Dendritic cell treated with granulocyte-macrophage colony-stimulating factor and Interleukin-4, amounts not matched to agents 40 ng/mL and 50 ng/mL, for 4 days (primary cell): ENCODE measurements at regions not wholly inside any gene's neighbourhood (a gene's known extent, or its start where the extent isn't known, plus 50 kb on each side); places are given as distances from the start of the nearest gene placed in this dataset.
"Not testable (repeated sequence)": the region's sequence is repeated elsewhere in the genome, so short reads cannot be mapped to it uniquely, and the experiment has no call there.

Source experiments
- H3K27ac Mint-ChIP-seq: one replicate; pipeline ENCODE4 v1.8.0; 2022; ENCODE audit warnings: mild to moderate bottlenecking, mixed read lengths
- H3K27me3 Mint-ChIP-seq: one replicate; pipeline ENCODE4 v1.8.0; 2022; ENCODE audit warnings: mild to moderate bottlenecking, mixed read lengths
- H3K36me3 Mint-ChIP-seq: one replicate; pipeline ENCODE4 v1.8.0; 2022; ENCODE audit warnings: low read depth, mixed read lengths
- H3K4me1 Mint-ChIP-seq: one replicate; pipeline ENCODE4 v1.8.0; 2022; ENCODE audit warnings: low read depth, mixed read lengths
- H3K4me3 Mint-ChIP-seq: one replicate; pipeline ENCODE4 v1.8.0; 2022; ENCODE audit warnings: mild to moderate bottlenecking, moderate library complexity, mixed read lengths
- H3K9me3 Mint-ChIP-seq: one replicate; pipeline ENCODE4 v1.8.0; 2022; ENCODE audit warnings: mixed read lengths
- intact Hi-C: fragments of 100-400 bp; cut with micrococcal nuclease; formaldehyde crosslinking; loops from one replicate; pipeline ENCODE4 v1.15.0; 2022

DNA sequence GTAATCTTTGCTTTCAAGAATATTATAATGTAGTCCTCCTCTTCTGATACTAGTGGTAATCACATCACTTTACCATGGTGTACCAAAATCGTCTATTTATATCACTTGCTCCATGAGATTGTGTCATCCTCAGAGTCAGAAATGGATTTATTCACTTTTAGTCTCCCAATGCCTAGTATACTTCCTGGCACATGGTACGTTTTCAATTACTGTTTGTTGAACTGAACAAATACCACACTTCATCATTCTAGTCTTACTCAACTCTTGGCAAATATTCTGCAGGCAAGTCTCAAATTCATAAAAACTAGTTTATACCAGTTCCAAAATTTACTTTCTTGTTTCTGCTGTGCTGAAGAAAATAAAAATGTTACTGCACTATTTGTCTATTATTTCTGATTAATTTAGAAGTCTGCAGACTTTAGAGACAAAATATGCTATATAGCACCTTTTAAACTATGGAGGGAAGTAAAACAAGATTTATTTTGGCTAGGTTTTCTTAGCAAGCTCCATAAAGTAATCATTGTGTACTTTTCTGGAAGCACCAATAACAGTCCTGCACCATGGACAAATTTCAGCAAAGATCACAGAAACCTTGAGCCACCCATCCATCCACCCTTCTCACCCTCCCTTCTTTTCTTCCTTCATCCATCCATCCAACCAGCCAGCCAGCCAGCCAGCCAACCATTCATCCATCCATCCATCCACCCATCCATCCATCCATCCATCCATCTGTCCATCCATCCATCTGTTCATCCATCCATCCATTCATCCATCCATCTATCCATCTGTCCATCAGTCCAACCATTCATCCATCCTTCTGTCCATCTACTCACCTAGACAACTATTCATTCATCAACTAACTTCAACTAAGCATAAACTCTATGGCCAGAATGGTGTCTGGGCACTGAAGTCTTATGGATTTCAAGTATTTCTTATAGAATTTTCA, 102.1 kb upstream of the STMND1 start:
- Mint-ChIP-seq H3K4me3 (no peak overlapping the region), H3K36me3 (no peaks in the 10 kb centered on the region), H3K4me1 (no peaks in the 10 kb centered on the region), H3K27me3 (peaks cover 28% of the 10 kb centered on the region), H3K27ac (no peak overlapping the region), H3K9me3 (no peaks in the 10 kb centered on the region)
- intact Hi-C loops, result no loop called here

DNA sequence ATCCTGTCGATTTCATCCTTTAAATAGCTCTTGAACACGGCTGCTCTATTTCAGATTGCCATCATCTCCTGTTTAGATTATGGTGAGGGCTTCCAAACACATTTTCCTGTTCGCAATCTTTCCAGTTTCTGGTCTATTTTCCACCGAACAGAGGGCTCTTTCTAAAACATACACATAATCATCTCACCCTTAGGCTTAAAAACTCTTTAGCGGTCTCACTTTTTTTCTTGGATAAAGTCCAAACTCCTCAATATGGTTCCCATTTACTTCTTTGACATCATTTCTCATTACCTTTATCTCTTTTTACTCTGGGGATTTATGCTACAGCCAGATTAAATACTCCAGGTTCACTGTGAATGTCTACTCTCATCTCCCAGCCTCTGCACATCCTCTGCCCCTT, 103.4 kb upstream of the STMND1 start:
- intact Hi-C loops, result no loop called here
- Mint-ChIP-seq H3K4me3 (no peak overlapping the region), H3K36me3 (no peaks in the 10 kb centered on the region), H3K27ac (no peak overlapping the region), H3K27me3 (peaks cover 26% of the 10 kb centered on the region), H3K4me1 (no peaks in the 10 kb centered on the region), H3K9me3 (no peaks in the 10 kb centered on the region)

DNA sequence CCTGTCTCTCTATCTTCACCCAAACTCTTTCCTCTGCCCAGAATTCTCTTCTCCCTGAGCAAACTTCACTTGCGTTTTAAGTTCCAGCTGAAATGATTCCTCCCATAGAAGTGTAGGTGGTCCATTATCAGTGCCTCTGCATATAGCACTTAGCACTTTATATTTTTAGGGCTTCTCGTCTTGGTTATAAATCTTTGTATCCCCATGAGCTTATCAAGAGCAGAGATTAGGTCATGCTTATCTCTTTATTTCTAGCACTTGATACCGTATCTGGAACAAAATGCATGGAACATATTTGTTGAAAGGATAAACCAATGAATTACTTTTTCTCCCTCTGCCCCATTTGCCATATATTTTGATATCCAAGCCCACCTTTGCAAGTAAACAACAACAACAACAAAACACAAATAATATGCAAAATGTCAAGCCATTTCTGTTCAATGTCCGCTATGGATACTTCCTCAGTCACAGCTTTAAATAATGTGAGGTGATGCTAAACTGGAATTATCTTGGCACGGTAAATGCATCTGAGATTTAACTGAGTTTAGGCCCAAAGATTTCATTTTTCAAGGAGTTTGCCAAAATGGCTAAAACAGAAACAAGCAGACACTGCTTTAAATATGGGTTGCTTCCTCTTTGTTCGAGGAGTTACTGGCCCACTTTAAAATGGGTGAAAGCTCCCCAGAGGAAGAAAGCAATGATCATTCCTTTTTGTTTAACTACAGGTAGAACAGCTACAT, 106.2 kb upstream of the STMND1 start:
- H3K4me3 Mint-ChIP-seq, result no peak overlapping the region
- no peak overlapping the region for H3K27ac Mint-ChIP-seq
- intact Hi-C loops, result no loop called here

DNA sequence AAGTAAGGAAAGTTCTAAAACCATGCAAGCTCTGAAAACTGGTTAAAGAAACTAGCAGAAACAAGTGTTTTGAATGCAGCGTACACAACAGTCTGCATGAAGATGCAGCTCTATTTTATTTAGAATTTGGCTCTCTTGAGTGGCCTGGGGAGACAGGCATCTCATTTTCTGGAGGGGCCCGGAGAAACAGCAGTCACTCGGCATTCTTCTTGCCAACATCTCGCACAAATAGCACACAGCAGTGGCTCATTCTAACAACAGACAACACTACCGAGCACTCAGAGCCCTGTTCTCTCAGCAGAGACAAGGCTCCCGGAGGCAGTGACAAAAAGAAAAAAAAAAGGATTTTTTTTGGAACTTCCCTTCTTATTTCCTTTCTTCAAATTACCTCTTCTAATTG, 108.5 kb upstream of the STMND1 start:
- intact Hi-C loops, result no loop called here
- peaks cover 16% of the 10 kb centered on the region for H3K9me3 Mint-ChIP-seq

More for the DNA sequence above, 106.2 kb upstream of the STMND1 start:
- peaks cover 22% of the 10 kb centered on the region for H3K27me3 Mint-ChIP-seq
- H3K36me3 Mint-ChIP-seq, result no peaks in the 10 kb centered on the region
- no peaks in the 10 kb centered on the region for H3K4me1 Mint-ChIP-seq
- no peaks in the 10 kb centered on the region for H3K9me3 Mint-ChIP-seq

DNA sequence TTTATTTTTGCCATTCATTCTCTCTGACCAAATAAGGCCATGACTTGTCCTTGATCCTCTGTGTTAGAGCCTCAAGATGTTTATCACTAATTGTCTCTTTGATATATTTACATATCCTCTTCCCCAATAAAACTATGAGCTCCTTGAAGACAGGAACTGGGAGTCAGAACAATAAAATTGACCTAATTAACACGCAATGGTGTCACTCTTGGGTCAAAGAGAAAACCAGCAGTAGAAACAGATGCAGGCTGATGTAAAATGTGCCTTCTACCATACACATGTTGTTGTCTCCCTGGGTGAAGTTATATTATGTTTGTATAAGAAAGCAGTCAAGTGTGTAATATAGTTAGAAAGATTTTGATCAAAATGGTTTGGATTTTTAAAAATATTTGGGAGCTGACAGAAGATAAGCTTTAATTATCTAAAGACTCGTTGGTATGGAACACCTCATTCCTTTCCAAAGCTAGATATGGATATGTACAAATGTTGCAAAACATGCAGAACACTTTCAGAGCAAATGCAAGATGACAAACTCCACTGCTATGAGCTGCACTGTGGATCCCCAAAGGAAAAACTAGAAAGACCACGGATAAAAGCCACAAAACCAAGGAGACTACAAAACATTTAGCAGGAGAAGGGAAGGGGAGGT, 109.7 kb upstream of the STMND1 start:
- no peaks in the 10 kb centered on the region for H3K36me3 Mint-ChIP-seq
- peaks cover 21% of the 10 kb centered on the region for H3K9me3 Mint-ChIP-seq
- H3K27me3 Mint-ChIP-seq, result peaks cover 10% of the 10 kb centered on the region

More for the DNA sequence above, 108.5 kb upstream of the STMND1 start:
- H3K27me3 Mint-ChIP-seq, result peaks cover 15% of the 10 kb centered on the region
- H3K36me3 Mint-ChIP-seq, result no peaks in the 10 kb centered on the region
- no peaks in the 10 kb centered on the region for H3K4me1 Mint-ChIP-seq
- no peak overlapping the region for H3K4me3 Mint-ChIP-seq
- no peak overlapping the region for H3K27ac Mint-ChIP-seq

DNA sequence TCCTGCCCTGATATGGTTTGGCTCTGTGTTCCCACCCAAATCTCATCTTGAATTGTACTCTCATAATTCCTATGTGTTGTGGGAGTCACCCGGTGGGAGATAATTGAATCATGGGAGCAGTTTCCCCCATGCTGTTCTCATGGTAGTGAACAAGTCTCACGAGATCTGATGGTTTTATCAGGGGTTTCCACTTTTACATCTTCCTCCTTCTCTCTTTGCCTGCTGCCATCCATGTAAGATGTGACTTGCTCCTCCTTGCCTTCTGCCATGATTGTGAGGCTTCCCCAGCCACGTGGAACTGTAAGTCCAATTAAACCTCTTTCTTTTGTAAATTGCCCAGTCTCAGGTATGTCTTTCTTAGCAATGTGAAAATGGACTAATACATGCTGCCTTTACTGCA, 111.9 kb upstream of the STMND1 start:
- H3K27ac Mint-ChIP-seq, H3K4me3 Mint-ChIP-seq, intact Hi-C loops, H3K36me3 Mint-ChIP-seq: not testable (repeated sequence)
- Mint-ChIP-seq H3K4me1 (peaks cover 15% of the 10 kb centered on the region), H3K27me3 (peaks cover 16% of the 10 kb centered on the region), H3K9me3 (peaks cover 21% of the 10 kb centered on the region)

More for the DNA sequence above, 109.7 kb upstream of the STMND1 start:
- no peak overlapping the region for H3K4me3 Mint-ChIP-seq
- peaks cover 3% of the 10 kb centered on the region for H3K4me1 Mint-ChIP-seq
- no peak overlapping the region for H3K27ac Mint-ChIP-seq
- intact Hi-C loops, result no loop called here

DNA sequence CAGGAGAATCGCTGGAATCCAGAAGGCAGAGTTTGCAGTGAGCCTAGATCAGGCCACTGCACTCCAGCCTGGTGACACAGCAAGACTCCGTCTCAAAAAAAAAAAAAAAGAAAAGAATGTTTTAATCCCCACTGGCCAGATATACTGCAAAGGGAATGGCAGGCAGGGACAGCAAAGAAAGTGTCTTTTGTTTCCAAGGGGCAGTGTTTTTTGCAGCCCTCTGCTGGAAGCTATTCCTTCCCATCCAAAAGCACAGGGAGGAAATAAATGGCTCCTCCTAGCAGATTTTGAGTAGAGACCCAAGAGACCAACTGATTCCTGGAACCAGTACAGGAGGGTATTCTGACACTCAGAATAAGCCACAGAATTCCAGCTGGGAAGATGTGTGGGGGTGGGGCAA, 112.5 kb upstream of the STMND1 start:
- intact Hi-C loops, result no loop called here
- Mint-ChIP-seq H3K4me1 (peaks cover 15% of the 10 kb centered on the region), H3K27me3 (peaks cover 19% of the 10 kb centered on the region)

DNA sequence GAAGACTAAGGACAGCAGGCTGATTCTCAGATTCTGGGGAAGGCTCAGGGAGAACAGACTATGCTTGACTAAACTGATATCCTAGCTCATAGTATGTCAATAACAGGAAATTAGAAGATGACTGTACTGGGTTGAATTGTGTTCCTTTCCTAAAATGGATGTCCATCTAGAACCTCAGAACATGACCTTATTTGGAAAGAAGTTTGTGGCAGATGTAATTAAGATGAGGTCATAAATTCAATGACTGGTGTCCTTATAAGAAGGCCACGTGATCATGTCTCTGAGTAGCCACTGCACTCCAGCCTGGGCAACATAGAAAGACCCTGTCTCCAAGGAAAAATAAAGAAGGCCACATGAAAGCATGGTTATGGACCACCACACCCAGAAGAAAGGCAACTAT, 113.9 kb upstream of the STMND1 start:
- no peaks in the 10 kb centered on the region for H3K36me3 Mint-ChIP-seq
- H3K27me3 Mint-ChIP-seq, result peaks cover 22% of the 10 kb centered on the region
- H3K4me1 Mint-ChIP-seq, result peaks cover 15% of the 10 kb centered on the region
- intact Hi-C loops, result no loop called here
- no peak overlapping the region for H3K4me3 Mint-ChIP-seq
- H3K27ac Mint-ChIP-seq, result no peak overlapping the region
- peaks cover 21% of the 10 kb centered on the region for H3K9me3 Mint-ChIP-seq

More for the DNA sequence above, 112.5 kb upstream of the STMND1 start:
- no peaks in the 10 kb centered on the region for H3K36me3 Mint-ChIP-seq
- H3K4me3 Mint-ChIP-seq, result no peak overlapping the region
- peaks cover 21% of the 10 kb centered on the region for H3K9me3 Mint-ChIP-seq
- no peak overlapping the region for H3K27ac Mint-ChIP-seq

DNA sequence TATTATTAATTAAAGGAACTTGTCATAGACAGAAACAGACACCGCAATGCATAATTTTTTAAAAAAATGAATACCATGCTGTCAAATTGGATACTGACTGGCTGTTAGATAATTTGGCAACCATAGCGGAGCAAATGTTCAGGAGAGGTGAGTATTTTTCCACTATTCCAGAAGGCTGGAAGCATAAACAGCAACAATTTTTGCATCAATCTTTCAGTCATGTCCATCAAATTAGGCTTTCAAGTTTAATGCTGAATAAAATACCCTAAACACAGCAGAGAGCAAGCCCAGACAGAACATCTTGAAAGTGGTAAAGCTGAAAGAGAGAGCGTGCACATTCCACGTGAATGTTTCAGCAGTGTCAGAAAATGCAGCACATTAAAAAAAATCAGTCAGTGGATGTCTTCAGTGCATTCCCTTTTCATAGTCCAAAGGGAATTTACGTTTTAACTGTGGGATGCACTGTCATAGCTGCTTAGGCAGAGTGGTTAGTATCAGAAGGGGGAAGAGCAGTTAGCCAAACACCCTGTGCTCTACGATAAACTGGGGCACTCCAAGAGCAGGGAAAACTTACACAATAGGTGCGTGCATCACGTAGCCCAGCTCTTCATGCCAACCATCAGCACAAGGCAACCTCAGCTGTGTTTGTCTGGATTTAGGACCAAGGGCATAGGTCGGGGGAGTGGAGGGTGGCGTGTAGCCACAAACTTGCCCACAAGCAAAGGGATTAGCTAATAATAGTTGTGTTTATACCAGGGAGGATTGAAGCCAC, 116.2 kb upstream of the STMND1 start:
- H3K27ac Mint-ChIP-seq, result peak overlapping the region; percentile 30
- H3K27me3 Mint-ChIP-seq, result peaks cover 16% of the 10 kb centered on the region
- no peak overlapping the region for H3K4me3 Mint-ChIP-seq
- intact Hi-C loops, result no loop called here
- H3K4me1 Mint-ChIP-seq, result peaks cover 18% of the 10 kb centered on the region
- H3K36me3 Mint-ChIP-seq, result no peaks in the 10 kb centered on the region
- H3K9me3 Mint-ChIP-seq, result peaks cover 21% of the 10 kb centered on the region

DNA sequence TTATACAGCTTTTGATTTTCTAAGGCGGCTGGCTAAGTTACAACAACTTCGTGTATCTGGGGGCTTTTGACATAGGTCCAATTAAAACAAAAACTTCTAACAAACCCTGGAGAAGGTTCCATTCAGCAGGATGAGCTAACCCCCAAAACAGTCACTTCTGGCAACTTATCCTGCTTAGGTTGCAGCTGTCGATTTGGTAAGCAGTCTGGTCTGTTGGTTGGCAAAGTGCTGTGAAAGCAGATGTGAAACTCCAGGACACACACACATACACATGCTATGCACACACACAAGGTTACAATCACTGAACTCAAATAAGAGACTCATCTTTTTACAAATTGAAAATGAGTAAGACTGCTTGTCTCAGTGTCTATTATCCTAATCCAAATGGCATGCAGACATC, 119.0 kb upstream of the STMND1 start:
- H3K27me3 Mint-ChIP-seq, result peaks cover 23% of the 10 kb centered on the region
- H3K36me3 Mint-ChIP-seq, result no peaks in the 10 kb centered on the region
- intact Hi-C loops, result no loop called here
- H3K4me3 Mint-ChIP-seq, result no peak overlapping the region
- H3K27ac Mint-ChIP-seq, result no peak overlapping the region
- no peaks in the 10 kb centered on the region for H3K9me3 Mint-ChIP-seq
- H3K4me1 Mint-ChIP-seq, result peaks cover 37% of the 10 kb centered on the region

DNA sequence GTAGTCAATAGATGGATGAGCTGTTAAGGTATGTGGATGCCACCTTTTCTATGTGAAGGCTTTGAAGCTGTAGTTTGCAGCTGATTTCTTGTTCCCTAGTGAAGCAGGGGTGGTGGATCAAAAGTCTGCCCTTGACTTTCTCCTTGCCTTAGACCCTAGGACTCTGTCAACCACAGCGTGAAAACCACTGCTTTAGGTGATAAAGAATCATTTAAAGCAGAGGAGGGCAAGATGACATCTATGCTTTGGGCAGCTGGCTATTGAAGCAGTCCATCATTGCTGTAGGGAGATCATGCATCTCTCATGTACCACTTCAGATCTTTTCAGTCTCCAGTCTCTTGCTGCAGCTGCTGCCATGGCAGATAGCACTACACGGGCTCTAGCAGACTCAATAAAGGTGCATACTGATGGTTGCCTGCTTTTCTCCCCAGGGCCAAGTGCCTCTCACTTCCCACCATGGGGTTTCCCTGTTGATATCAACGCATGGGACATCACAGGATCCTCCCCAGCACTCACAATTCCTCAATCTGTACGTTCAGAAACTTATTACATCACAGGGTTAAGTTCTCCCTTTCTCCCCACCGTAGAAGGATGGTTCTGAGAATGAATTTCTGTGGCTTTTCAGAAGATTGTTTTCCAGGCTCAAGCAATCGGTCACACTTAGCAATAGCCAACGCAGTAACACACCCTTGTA, 122.0 kb upstream of the STMND1 start:
- H3K9me3 Mint-ChIP-seq, result no peaks in the 10 kb centered on the region
- peak overlapping the region; percentile 53 for H3K27ac Mint-ChIP-seq
- intact Hi-C loops, result no loop called here

DNA sequence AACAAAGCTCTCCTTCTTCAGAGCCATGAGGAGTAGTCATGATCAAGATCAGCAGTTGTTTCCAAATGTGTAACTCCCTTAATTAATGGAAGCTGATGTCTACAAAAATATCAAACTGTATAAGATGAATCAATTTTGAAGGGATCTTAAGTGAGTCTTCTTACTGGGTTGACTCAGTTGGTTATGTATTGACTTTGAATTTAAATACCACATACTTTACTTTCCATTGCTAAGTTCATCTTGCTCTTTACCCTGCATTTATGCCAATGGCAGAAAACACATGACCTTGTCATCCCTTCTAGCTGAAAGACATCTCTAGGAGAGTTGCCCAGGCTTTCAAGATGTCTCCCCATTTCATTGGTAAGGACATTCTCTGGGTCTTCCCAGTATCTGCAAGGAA, 123.2 kb upstream of the STMND1 start:
- no peak overlapping the region for H3K27ac Mint-ChIP-seq

More for the DNA sequence above, 122.0 kb upstream of the STMND1 start:
- Mint-ChIP-seq H3K4me3 (no peak overlapping the region), H3K27me3 (peaks cover 22% of the 10 kb centered on the region), H3K4me1 (peaks cover 22% of the 10 kb centered on the region), H3K36me3 (no peaks in the 10 kb centered on the region)

More for the DNA sequence above, 123.2 kb upstream of the STMND1 start:
- H3K36me3 Mint-ChIP-seq, result no peaks in the 10 kb centered on the region
- peaks cover 22% of the 10 kb centered on the region for H3K4me1 Mint-ChIP-seq
- H3K27me3 Mint-ChIP-seq, result peaks cover 15% of the 10 kb centered on the region
- intact Hi-C loops, result no loop called here
- no peak overlapping the region for H3K4me3 Mint-ChIP-seq
- no peaks in the 10 kb centered on the region for H3K9me3 Mint-ChIP-seq
